GM21515 (cell line): ENCODE measurements at regions not wholly inside any gene's neighbourhood (a gene's known extent, or its start where the extent isn't known, plus 50 kb on each side); places are given as distances from the start of the nearest gene placed in this dataset.
"Not testable (repeated sequence)": the region's sequence is repeated elsewhere in the genome, so short reads cannot be mapped to it uniquely, and the experiment has no call there.

Experiments
- ATAC-seq: cut with Tn5 transposase; IDR thresholded peaks from one replicate; pipeline ENCODE4 v1.9.1; 2021; ENCODE audit not compliant: unreplicated experiment

- not testable (repeated sequence) for ATAC-seq
These were observed 519.2 kb downstream of the TTLL7 start for GRCh38 chr1:83479591-83480239.

DNA sequence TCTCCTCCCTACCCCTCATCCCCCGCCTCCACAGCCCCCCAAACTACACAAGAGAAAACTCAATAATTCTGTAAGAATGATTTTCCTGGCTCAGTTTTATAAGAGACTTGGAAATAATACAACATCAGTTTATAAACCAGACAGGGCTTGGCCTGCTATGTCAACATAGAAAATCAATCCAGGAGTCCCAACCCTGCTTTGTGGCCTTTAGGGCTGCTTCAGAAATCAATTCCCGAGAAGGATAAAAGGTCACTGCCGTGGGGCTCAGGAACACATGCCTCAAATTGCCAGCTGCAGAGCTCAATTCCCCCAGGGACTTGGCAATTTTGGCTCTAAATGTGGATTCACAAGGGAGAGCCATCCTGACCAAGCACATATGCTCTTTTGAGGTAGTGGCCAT, 520.8 kb downstream of the TTLL7 start:
- not testable (repeated sequence) for ATAC-seq

GRCh38 chr1:83476518-83476917, 522.4 kb downstream of the TTLL7 start:
- ATAC-seq: peak; percentile 46

GRCh38 chr1:83474946-83475345, 524.0 kb downstream of the TTLL7 start:
- ATAC-seq: not testable (repeated sequence)

GRCh38 chr1:83473986-83474385, 524.9 kb downstream of the TTLL7 start:
- not testable (repeated sequence) for ATAC-seq

DNA sequence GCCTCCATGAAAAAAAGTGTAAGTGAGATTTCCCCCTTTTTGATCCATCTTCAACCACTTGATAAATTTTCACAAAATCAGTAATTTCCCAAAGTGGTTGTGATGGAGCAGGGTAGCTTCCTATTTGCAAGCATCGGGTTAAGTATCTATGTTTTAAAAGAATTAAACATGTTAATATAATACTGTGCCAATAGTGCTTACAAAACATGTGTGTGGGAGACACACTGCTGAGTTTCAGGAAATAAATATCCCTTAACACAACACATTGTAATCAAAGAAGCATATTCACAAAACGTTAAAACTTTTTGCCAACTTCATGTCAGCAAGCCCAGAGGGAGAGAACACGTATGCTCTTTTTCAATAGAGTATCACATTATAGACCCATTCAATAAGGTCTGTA, 526.9 kb downstream of the TTLL7 start:
- not testable (repeated sequence) for ATAC-seq

DNA sequence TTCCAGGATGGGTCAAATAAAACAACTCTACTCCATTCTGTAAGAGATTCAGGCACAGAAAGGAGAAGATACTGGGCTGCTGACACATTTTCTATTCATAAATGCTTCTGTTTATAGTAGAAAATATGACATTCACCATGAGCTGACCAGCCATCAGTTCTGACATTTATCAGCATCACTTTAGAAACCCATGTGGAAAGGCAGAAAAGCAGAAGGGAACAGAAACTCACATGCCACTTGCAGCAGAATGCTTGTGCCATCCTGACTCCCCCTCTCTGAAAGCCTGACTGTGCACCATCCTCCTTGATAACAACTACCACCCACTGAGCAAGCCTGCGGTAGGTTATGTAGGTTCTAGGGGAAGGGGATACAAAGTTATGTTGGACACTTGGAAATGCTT, 527.7 kb downstream of the TTLL7 start:
- not testable (repeated sequence) for ATAC-seq

DNA sequence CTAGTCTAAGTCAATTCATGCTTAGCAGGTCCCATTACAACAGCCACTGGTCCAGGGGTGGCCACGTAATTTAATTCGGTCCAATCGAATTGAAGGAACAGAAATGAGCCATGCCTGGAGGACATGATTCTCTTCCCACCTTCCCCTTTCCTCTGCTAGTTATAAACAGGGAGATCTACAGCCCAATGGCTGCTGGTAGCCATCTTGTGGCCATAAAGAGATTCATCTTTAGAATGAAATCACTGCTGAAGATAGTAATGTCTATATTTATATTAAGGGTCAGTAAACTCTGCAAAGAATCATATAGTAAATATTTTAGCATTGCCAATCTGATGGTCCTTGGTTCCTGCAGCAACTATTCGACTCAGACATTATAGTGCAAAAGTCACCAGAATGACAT, 530.6 kb downstream of the TTLL7 start:
- ATAC-seq: not testable (repeated sequence)

- ATAC-seq: not testable (repeated sequence)
These were observed 541.1 kb downstream of the TTLL7 start for GRCh38 chr1:83457735-83458248.

GRCh38 chr1:83457281-83457680, 541.7 kb downstream of the TTLL7 start:
- not testable (repeated sequence) for ATAC-seq

- ATAC-seq: peak; percentile 50
These were observed 543.2 kb downstream of the TTLL7 start for GRCh38 chr1:83455753-83456152.

- not testable (repeated sequence) for ATAC-seq
These were observed 553.1 kb downstream of the TTLL7 start for GRCh38 chr1:83445873-83446272.

DNA sequence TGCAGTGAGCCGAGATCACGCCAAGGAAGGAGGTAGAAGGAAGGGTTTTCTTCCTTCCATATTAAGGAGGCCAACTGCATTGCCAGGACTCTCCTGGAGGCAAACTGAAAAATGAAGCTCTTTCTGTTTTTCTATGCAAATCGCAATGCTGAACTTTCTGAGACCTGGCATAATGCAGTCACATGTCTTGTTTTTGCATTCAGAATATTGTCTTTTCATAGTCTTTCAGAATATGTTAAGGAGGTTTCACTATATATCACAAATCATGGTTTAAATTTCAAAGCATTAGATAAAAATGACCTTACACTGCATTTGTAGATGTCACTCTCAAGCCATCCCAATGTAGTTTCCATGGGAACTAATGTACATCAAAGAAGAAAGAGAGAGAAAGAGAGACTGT, 556.5 kb downstream of the TTLL7 start:
- not testable (repeated sequence) for ATAC-seq

DNA sequence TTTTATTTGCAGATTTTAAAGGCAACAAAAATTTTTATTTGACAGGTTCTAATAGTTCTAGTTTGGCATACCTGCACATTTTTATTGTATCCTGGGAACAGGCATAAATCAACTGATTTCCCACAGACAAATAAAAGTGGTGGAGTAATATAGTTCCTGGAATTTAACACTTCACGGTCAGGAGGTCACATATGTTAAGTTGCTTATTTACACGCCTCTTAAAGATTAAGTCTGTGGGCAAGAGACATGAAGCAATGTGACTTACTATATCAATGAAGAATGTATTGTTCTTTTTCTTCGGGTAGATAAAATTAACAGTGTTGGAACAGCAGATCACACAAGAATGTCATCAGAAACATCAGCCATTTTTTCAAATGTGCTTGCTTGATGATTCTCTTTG, 558.3 kb downstream of the TTLL7 start:
- not testable (repeated sequence) for ATAC-seq

- ATAC-seq: not testable (repeated sequence)
These were observed 558.9 kb downstream of the TTLL7 start for GRCh38 chr1:83440021-83440420.

- ATAC-seq: not testable (repeated sequence)
These were observed 560.6 kb downstream of the TTLL7 start for GRCh38 chr1:83438316-83438715.

- not testable (repeated sequence) for ATAC-seq
These were observed 563.6 kb downstream of the TTLL7 start for GRCh38 chr1:83435336-83435735.

- not testable (repeated sequence) for ATAC-seq
These were observed 571.4 kb downstream of the TTLL7 start for GRCh38 chr1:83427566-83427965.

- ATAC-seq: not testable (repeated sequence)
These were observed 575.5 kb downstream of the TTLL7 start for GRCh38 chr1:83423382-83423781.

DNA sequence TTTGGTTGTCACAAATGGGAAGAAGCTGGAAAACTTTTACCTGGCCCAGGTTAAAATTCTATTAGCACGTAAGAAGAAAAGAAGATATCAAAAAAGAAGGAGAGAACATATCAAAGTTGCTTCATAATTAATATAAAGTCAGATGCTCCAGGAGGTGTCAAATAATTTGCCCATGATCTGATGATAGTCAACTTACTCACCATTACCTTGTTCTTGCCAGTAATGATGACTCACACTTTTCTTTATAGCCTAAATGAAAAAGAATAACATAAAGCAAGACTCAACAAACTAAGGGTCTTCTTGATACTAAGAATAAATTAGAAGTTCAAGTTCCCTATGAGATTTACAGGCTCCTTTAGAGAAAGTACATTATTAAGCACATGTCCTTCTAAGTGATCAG, 580.4 kb downstream of the TTLL7 start:
- ATAC-seq: no peak

- not testable (repeated sequence) for ATAC-seq
These were observed 585.2 kb downstream of the TTLL7 start for GRCh38 chr1:83413839-83414107.

DNA sequence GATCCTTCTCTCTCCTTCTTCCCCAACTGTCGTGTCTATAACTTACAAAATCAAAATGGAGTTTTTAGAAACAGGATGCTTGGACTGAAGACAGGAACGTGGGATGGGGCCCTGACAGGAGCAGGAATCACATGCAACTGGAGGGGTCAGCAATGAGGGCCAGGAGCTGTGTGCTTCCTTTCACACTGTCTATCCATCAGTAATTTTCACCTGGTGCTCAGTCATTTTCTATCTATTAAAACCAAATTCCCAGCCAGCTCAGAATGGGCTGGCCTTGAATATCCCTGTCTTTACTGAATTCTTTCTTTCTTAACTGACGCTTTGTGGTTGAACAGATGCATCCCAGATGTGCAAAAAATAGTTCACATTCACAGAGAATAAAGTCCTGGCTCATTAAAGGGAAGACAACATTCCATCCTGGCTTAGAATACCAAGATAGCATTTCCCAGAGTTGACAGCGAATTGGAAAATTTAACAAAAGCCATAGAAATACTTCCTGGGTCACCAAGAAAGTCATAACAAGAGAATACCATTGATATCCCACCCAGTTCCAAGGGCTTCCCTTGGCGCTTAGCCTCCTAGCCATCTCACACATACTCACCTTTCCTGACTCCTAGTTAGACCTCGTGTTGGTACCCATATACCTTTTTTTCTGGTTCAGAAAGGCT, 588.1 kb downstream of the TTLL7 start:
- ATAC-seq: not testable (repeated sequence)
